HG02973 (cell line): ENCODE measurements at regions not wholly inside any gene's neighbourhood (a gene's known extent, or its start where the extent isn't known, plus 50 kb on each side); places are given as distances from the start of the nearest gene placed in this dataset.
A peak's percentile ranks its signal among the peaks of the same experiment; 100 is the strongest.
"Not testable (repeated sequence)": the region's sequence is repeated elsewhere in the genome, so short reads cannot be mapped to it uniquely, and the experiment has no call there.

Experiments
- ATAC-seq: cut with Tn5 transposase; IDR thresholded peaks from one replicate; pipeline ENCODE4 v1.9.1; 2021; ENCODE audit warnings: moderate library complexity; ENCODE audit not compliant: unreplicated experiment

- ATAC-seq, result no peak
Observed at GRCh38 chr12:24379433-24379832, 430.0 kb upstream of the SOX5 start.

GRCh38 chr12:24378548-24379407, 429.3 kb upstream of the SOX5 start:
- peak; percentile 85 for ATAC-seq

DNA sequence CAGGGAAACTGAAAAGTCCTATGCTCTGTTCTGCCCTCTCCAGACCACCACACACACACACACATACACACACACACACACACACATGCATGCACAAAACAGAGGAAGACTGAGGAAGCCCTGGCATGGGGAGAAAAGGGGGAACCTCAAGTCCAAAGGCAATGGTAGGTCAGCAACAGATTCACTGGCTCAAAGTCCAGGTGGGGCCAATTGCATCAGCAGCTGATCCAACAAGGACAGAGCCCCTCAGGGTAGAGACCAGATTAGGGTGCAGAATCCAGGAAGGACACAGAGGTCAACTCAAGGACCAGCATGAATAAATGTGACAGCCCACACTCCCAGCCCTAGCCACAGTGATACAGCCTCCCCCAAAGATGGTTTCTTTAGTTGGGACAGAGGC, 425.0 kb upstream of the SOX5 start:
- no peak for ATAC-seq

GRCh38 chr12:24373004-24373403, 423.5 kb upstream of the SOX5 start:
- ATAC-seq, result no peak

GRCh38 chr12:24366514-24366913, 417.0 kb upstream of the SOX5 start:
- no peak for ATAC-seq

DNA sequence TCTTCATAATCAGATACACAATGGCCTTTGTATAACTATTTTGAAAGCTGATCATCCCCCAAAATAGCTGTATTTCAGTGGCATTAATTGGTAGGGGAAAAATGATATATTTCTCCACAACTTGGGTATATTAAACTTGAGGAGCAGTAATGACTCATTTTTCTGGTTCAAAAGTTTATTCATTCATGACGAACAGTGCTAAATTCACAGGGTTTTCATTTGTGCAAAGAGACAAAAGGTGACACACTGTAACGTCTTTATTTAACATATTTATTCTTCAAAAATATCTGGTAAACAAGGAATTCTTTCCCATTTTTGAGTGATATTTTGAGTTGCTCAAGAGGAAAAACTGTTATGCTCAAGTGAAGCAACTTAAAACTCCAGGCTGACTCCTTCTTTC, 415.5 kb upstream of the SOX5 start:
- ATAC-seq, result no peak

GRCh38 chr12:24363177-24363754, 413.8 kb upstream of the SOX5 start:
- ATAC-seq, result no peak

DNA sequence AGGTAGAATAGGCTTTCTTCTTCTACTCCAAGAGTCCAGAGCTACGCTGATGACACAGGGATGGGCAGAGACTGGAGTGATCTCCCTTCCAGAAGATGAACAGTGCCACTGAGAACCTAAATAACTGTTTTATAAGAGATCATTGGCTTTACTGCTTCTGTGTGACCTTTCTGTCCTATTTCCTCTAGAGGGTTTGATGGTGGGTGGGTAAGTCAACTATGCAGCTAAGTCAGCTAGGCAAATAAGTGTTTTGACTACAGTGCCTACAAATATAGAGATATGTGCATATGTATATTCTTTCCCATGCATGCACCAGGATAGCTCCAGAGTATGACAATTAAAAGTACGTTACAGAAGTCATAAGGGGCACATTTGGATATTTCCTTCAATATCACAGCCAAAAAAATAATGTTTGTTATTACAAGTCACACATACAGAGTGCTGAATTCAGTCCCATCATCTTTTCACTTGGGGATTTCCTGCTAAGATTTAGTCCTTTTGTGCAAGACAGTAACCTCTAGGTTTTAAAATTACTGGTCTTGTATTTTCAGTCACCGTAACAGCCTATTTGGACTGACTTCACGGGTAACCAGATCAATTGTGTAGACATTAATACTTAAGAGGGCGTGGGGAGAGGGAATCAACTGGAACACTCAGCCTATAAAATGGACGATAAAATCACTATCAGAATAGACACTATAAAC, 412.6 kb upstream of the SOX5 start:
- no peak for ATAC-seq

- ATAC-seq, result peak; percentile 74
Observed at GRCh38 chr12:24360907-24361306, 411.4 kb upstream of the SOX5 start.

GRCh38 chr12:24360461-24360860, 411.0 kb upstream of the SOX5 start:
- peak; percentile 57 for ATAC-seq

DNA sequence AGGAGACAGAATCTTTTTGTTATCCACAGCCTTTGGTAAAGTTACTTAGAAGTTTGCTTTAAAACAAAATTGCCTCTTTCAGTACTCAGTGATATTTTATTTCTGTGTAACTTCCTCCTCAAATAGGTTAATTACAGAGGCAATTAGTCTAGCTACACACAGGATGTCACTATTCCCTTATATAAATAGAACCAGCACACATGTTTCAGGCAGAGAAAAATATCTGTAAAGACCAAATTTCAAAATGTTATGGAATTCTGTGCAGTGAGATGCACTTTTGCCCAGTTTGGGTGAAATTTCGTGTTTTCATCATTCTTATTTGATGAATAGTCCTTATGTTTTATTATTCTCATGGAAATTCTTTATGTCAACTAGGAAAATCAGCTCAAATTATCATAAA, 410.6 kb upstream of the SOX5 start:
- ATAC-seq, result no peak

- no peak for ATAC-seq
Observed at GRCh38 chr12:24359418-24359817, 409.9 kb upstream of the SOX5 start.

- peak; percentile 47 for ATAC-seq
Observed at GRCh38 chr12:24356240-24356804, 406.9 kb upstream of the SOX5 start.

- no peak for ATAC-seq
Observed at GRCh38 chr12:24352363-24352762, 402.9 kb upstream of the SOX5 start.

GRCh38 chr12:24349051-24349799, 399.8 kb upstream of the SOX5 start:
- ATAC-seq, result no peak

DNA sequence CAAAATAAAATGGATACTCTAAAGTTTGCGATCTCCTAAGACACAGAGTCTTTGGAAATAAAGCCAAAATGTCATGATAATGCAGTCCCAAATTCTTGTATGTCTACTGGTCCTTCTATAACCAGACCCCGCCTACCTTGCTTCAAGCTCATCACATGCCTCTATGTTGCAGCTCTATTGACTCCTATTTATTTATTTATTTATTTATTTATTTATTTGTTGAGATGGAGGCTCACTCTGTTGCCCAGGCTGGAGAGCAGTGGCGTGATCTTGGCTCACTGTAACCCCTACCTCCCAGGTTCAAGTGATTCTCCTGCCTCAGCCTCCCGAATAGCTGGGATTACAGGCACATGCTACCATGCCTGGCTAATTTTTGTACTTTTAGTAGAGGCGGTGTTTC, 398.7 kb upstream of the SOX5 start:
- ATAC-seq, result not testable (repeated sequence)

- no peak for ATAC-seq
Observed at GRCh38 chr12:24328261-24328660, 378.8 kb upstream of the SOX5 start.

- ATAC-seq, result no peak
Observed at GRCh38 chr12:24325331-24325730, 375.9 kb upstream of the SOX5 start.

DNA sequence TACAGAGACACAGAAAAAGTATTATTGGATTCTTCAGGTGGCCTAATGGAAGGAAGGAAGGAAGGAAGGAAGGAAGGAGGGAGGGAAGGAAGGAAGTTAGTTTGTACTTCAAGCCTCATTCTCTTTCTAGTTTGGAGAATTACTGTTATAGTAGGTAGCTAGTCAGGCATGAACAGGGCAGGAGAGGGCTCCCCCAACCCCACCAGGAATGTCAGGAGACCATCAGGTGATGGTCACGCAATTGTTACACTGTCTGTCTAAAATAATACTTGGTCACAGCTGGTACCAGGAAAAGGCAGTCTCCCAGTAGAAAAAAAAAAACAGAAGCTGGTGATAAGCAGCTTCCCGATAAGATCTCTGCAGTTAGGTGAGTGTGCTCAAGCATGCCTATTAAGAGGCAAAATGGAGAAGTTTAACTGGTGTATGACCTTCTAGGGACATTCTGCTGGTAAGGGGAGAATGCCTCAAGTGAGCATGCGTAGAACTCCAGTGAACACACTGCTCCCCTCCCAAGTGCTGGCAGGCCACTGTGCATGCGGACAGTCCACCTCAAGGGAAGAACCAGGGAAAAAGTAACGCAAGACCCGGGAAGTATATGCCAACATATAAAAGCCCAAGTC, 358.4 kb upstream of the SOX5 start:
- no peak for ATAC-seq

DNA sequence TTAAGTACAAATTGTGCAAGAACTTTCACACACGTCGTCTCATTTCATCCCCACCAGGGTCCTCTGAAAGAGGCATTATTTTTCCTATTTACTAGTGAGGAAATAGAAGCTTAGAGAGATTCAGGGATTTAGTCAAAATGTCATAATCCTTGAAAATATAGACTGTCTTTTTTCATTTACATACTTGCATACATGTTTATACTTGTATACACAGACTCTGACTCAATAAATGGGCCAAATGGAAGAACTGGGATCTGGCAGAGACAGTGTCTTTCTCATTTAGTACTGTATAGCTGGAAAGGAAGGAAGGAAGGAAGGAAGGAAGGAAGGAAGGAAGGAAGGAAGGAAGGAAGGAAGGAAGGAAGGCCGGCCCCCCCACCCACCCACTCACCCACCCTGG, 357.7 kb upstream of the SOX5 start:
- ATAC-seq, result no peak

DNA sequence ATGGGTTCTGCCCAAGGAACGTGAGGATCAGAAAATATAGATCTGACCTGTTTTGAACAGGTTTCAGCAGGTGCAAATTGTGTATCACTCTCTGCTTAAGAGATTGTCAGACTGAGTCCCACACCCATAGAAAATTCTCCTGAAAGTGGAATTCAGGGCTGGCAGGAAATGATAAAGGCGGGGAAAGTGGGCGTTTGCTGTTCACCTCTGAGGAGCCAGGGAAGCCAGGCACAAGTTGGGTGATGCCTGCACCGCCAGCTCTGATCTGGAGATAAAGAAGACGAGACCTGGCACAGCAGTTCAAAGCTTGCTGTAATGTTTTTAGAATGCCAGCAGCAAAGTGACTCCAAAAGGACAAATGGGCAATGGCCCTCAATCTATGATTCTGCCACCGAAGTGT, 356.5 kb upstream of the SOX5 start:
- ATAC-seq, result no peak
